Hindlimb muscle (tissue), 1 donor: ENCODE measurements at regions not wholly inside any gene's neighbourhood (a gene's known extent, or its start where the extent isn't known, plus 50 kb on each side); places are given as distances from the start of the nearest gene placed in this dataset.
A peak's percentile ranks its signal among the peaks of the same experiment; 100 is the strongest.
"Not testable (repeated sequence)": the region's sequence is repeated elsewhere in the genome, so short reads cannot be mapped to it uniquely, and the experiment has no call there.

ENCODE experiments used
- DNase-seq: peaks from one replicate; pipeline ENCODE4 v3.0.0-alpha.2; 2013

DNA sequence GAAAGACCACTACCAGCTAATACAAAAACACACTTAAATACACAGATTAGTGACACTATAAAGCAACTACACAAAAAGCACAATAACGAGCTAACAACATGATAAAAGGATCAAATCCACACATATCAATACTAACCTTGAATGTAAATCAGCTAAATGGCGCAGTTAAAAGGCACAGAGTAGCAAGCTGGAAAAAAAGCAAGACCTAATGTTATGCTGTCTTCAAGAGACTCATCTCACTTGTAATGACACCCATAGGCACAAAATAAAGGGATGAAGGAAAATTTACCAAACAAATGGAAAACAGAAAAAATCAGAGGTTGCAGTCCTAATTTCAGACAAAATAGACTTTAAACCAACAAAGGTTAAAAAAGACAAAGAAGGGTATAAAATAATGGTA is 86.3 kb downstream of the NUS1 start:
- no peak for DNase-seq

- no peak for DNase-seq
These were observed 96.1 kb downstream of the NUS1 start for GRCh38 chr6:117771403-117771802.

GRCh38 chr6:117776441-117776840 is 101.2 kb downstream of the NUS1 start:
- DNase-seq = no peak

DNA sequence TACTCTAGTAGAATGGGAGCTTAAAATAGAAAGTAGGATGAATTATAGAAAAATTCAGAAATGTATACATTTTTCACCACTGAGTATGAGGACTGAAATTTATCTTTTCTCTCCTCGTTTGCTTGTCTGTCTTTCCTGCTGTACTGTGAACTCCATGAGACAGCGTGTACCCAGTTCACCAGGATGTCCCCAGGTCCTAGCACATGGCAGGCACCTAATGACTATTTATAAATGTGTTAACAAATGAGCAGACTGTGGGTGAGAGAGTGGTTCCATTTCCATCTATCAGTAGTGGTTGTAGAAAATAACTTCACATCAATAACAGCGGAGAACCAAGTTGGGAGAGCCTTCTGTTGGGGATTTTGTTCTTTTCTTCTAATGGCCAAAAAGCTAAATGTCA is 106.3 kb downstream of the NUS1 start:
- no peak for DNase-seq

DNA sequence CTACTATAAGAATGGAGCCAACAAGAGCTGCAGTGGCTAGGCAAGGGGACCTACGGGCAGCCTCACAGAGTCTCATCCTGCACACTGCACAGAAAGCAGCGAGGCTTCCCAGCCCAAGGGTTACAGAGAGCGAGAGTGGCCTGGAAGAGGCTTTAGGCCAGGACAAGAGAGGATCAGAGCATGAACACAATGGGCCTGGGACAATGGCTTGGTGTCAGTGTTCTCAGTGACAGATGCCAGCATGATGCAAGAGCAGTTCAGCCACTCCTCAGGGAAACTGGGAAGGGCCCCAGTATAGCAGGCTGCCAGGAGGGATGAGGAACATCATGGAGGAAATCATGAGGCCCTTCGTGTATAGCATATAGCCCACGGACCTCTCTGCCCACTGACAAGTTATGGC is 108.0 kb downstream of the NUS1 start:
- DNase-seq = no peak

GRCh38 chr6:117791012-117791411 is 115.7 kb downstream of the NUS1 start:
- no peak for DNase-seq

DNA sequence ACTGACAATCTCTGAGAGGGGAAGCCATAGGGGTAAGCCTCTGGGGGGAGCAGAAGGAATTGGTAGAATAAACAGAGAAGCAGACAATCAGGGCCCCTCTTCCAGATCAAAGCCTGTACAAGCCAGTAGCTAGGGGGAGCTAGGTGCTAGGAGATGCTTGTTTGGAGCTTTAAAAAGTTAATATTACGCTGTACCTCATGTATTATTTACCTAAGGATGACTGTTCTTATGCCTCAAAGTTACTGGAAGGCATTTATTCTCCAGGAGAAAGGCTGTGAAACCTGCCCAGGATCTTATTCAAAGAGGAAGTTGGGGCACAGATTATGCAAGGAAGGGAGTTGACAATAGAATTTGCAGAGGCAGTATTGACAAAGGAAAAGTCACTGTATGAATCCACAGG is 111.8 kb upstream of the SLC35F1 start:
- no peak for DNase-seq

DNA sequence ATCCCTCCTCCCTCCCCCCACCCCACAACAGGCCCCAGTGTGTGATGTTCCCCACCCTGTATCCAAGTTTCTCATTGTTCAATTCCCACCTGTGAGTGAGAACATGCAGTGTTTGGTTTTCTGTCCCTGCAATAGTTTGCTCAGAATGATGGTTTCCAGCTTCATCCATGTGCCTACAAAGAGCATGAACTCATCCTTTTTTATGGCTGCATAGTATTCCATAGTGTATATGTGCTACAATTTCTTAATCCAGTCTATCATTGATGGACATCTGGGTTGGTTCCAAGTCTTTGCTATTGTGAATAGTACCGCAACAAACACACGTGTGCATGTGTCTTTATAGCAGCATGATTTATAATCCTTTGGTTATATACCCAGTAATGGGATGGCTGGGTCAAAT is 108.2 kb upstream of the SLC35F1 start:
- DNase-seq = not testable (repeated sequence)

GRCh38 chr6:117810269-117810668 is 96.8 kb upstream of the SLC35F1 start:
- DNase-seq = no peak

DNA sequence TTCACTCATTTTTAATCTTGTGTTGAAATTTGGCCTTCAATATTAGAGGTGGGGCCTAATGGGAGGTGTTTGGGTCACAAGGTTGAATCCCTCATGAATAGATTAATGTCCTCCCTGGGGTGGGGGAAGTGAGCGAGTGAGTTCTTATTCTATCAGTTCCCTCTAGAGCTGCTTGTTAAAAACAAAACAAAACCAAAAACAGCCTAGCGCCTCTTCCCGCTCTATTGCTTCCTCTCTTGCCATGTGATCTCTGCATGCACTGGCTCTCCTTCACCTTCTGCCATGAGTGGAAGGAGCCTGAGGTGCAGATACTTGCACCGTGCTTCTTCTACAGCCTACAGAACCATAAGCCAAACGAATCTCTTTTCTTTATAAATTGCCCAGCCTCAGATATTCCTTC is 89.6 kb upstream of the SLC35F1 start:
- DNase-seq = no peak

GRCh38 chr6:117817992-117818391 is 89.1 kb upstream of the SLC35F1 start:
- no peak for DNase-seq

DNA sequence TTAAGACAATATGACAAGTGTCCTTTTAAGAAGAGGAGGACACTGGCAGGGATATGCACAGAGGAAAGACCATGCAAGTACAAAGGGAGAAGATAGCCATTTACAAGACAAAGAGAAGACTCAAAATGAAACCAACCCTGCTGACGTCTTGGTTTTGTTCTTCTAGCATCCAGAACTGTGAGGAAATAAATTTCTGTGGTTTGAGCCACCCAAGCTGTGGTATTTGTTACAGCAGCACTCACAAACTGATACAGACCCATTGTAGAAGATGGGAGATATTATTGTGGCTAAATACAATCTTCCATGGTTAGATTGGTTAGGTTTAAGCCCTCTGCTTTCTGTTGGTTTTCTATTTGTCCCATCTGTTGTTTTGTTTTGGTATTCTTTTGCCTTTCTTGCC is 88.6 kb upstream of the SLC35F1 start:
- no peak for DNase-seq

GRCh38 chr6:117829594-117830319 is 77.3 kb upstream of the SLC35F1 start:
- no peak for DNase-seq

DNA sequence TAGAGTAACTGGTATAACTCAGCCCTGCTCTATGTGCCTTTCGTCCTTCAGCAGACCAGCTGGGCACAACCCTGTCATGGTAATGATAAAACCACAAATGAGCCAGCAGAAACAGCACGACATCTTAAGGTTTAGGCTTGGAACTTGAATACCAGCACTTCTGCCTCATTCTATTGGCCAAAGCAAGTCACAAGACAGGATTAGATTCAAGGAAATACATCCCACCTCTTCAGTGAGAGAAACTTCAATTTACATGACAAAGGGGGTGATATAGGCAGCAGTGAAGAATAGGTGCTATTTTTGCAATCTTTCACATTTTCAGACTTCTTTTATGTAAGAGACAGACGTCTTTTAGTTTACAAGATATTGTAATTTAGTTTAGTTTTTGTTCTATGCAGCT is 69.8 kb upstream of the SLC35F1 start:
- DNase-seq = no peak

DNA sequence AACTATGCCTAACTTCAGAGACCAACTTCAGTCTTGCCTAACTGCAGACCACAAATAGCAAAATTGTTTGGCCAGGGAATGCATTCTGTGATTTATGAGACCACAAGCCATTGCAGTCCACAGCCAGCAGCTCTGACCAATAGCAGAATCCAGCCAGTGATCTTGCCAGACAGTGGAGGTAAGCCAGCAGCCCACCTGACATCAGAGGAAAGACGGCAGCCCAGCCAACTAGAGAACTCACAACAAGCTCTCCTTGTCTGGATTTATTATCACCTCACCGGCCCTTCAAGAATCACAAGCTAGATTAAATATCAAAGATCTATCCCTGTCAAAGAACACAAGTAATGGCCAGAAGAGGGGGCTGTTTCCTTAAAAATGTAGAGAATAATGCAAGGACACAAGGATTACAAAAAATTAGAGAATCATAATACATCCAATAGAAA is 66.5 kb upstream of the SLC35F1 start:
- DNase-seq = peak; percentile 6

DNA sequence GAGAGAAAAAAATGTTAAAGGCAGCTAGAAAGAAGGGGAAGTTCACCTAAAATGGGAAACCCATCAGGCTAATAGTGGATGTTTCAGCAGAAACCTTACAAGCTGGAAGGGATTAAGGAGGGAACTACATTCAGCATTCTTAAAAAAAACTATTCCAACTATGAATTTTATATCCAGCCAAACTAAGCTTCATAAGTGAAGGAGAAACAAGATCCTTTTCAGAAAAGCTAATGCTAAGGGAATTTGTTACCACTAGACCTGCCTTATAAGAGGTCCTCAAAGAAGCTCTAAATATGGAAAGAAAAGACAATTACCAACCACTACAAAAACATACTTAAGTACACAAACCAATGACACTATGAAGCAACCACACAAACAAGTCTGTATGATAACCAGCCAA is 59.2 kb upstream of the SLC35F1 start:
- DNase-seq = no peak

- DNase-seq = no peak
These were observed 58.0 kb upstream of the SLC35F1 start for GRCh38 chr6:117849087-117849486.
